Prostate gland (tissue), 2 donors: ENCODE measurements at regions not wholly inside any gene's neighbourhood (a gene's known extent, or its start where the extent isn't known, plus 50 kb on each side); places are given as distances from the start of the nearest gene placed in this dataset.

Experiments used
- CTCF ChIP-seq, 4 experiments: fragments of 200-600 bp in 2 of 4; fragments of 450-650 bp in 2 of 4; sonication (generic) in 2 of 4; IDR thresholded peaks; 1 replicate in 3 of 4; 2 replicates in 1 of 4; pipeline ENCODE4 v1.5.1; 2016 to 2019; ENCODE audit warnings: antibody characterized with exemption in 4 of 4, mild to moderate bottlenecking in 2 of 4, moderate library complexity in 2 of 4
- POLR2AphosphoS5 ChIP-seq: sonication (generic); formaldehyde crosslinking; IDR thresholded peaks from one replicate; pipeline ENCODE4 v1.6.1; 2017; ENCODE audit warnings: antibody characterized with exemption

GRCh38 chr5:12175914-12176585, 271.8 kb upstream of the CTNND2 start:
- TF ChIP-seq CTCF (IDR thresholded peaks at IDR 0.05) (no peak), POLR2AphosphoS5 (no peak)
